Stimulated activated CD4-positive, alpha-beta T cell treated with anti-CD3 and anti-CD28 coated beads, Interleukin-15, amount 100 ng/mL, for 1 hour (primary cell): ENCODE measurements at regions not wholly inside any gene's neighbourhood (a gene's known extent, or its start where the extent isn't known, plus 50 kb on each side); places are given as distances from the start of the nearest gene placed in this dataset.

ENCODE experiments used
- DNase-seq, 2 donors: peaks; one replicate each; pipeline ENCODE4 v3.0.0-alpha.2; 2020; ENCODE audit warnings: low read depth in 1 of 2, low spot score in 1 of 2

DNA sequence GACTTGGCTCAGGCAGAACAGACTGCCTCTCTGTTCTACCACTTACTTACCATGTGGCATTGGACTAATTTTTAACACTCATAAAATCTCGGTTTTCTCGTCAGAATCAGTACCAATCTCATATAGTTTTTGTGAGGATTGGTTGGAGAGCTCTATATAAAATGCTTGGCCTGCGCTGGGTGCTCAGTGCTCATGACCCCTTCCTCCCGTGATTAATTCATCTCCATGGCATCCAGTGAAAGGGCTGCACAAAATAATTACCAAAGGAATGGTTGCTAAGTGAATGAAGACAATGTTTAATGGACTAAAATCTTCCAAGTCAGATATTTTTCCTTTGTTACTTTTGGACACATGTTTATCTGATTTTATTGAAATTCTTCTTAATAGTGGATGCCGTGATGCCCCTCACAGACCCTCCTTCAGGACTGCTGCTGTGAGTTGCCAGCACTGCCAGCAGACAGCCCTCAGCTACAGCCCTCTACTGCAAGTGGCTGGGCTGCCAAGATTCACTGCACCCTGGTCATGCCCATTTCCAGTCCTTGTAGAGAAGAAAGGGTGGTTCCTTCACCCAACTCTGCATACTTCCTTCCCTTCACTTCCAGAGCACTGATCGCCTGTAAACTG is 436.5 kb downstream of the LMO4 start:
- no peak for DNase-seq

DNA sequence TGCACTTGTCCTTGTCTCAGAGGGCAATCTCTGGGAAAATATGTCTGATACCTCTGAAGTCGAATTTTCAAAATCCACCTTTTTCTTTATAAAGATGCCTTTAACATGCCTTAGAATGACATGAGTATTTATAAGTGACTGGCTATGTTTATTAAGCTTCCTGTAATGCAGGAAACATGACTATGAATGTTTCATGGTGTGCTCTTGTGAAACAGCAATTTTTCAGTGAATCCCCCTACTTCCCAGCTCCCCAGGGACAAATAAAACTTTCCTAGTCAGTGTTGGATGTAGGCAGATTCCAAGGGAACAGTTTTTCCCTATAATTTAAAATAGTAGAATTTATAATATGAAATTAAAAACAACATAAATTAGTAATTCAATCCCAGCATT is 437.0 kb downstream of the LMO4 start:
- no peak for DNase-seq

- no peak for DNase-seq
Measured at GRCh38 chr1:87766737-87767136, 438.1 kb downstream of the LMO4 start.

GRCh38 chr1:87778896-87779295 is 450.2 kb downstream of the LMO4 start:
- no peak for DNase-seq

- DNase-seq, result no peak
Measured at GRCh38 chr1:87781554-87781953, 452.9 kb downstream of the LMO4 start.

- DNase-seq, result no peak
Measured at GRCh38 chr1:87783315-87783714, 454.6 kb downstream of the LMO4 start.

- no peak for DNase-seq
Measured at GRCh38 chr1:87785386-87785785, 456.7 kb downstream of the LMO4 start.

- DNase-seq, result no peak
Measured at GRCh38 chr1:87786229-87786628, 457.5 kb downstream of the LMO4 start.

GRCh38 chr1:87786861-87787545 is 458.3 kb downstream of the LMO4 start:
- no peak for DNase-seq

- DNase-seq, result no peak
Measured at GRCh38 chr1:87787551-87787950, 458.9 kb downstream of the LMO4 start.

DNA sequence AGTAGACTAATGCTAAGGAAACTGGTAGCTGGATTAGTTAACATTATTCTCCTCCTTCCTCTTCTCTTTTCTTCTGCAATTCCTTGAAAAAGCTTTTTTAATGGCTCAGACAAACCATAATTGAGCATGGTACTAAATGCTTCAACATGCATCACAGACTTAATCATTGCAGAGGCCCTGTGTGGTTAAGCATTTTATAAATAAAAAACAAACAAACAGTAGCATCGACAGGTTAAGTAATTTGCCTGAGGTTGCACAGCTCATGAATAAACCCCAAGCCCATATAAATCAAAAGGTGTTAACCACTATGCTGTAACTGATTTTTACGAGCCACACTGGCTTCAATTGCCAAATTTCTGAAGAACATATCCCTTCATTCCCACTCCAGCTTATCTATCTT is 462.1 kb downstream of the LMO4 start:
- DNase-seq, result no peak

GRCh38 chr1:87791931-87792740 is 463.5 kb downstream of the LMO4 start:
- no peak for DNase-seq

DNA sequence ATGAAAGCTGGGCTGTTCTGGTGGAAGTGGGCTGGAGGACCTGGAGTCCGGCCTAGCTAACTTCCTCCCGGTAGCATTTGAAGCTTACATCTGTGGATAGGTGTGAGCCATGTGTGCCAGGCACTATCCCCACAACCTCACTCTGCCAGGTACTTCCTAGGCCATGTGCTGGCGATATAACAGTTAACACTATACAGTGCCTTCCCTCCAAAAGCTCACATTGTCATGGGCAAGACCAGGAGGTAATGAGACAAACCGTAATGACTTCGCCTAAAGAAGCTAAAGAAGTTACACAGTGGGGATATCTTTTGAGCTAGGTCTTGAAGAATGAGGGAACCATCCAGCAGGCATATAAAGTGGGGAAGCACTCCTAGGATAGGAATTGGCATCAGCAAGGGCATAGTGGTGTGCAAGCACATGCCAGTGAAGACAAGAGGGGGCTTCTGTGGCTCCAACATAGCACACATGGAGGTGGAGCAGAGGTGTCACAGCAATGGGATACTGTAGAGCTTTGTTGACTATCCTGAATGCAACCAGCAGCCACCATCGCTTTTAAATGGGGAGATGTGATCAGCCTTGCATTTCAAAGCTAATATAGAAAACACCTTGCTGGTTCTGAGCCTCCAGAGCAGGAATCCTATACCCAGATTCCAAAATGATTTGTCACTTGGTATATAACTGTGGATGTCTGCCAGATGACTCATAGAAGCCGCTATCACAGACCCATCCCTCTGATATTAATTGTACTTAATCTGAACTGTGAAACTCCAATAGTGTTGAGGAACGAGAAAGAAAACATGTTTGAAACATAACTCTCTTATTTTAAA is 466.3 kb downstream of the LMO4 start:
- no peak for DNase-seq

DNA sequence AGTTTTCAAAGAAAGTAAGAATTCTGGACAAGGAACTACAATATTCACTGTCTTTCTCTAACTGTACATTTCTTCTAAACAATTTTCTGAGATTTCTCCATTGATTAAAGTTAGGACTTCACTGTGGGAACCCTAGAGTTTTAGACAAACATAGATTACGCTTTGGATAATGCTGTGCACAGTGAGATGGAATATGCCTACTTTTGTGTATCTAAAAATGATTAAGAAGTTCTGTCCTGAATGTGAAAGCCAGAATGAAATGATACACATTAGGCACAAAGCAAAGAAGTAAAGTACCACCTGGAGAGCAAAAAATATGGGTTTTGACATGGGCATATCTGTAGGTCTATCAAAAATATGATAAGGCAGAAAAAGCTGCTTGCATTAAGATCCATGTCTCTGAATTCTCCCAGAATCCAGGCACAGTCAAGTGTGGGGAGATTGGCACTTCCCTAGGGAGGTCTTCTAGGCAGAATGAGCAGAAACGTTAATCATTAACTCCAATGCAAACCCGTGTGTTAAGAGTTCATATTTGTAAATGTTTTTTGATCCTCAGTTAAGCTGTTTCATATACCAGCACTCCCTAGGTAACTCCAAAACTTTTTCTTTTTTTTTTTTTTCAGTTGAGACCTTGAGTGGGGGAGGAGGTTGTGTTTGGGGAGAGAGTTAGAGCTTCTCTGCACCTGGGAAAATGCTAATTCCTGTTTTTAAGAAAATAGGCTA is 467.1 kb downstream of the LMO4 start:
- no peak for DNase-seq

- DNase-seq, result no peak
Measured at GRCh38 chr1:87796471-87796901, 467.8 kb downstream of the LMO4 start.

DNA sequence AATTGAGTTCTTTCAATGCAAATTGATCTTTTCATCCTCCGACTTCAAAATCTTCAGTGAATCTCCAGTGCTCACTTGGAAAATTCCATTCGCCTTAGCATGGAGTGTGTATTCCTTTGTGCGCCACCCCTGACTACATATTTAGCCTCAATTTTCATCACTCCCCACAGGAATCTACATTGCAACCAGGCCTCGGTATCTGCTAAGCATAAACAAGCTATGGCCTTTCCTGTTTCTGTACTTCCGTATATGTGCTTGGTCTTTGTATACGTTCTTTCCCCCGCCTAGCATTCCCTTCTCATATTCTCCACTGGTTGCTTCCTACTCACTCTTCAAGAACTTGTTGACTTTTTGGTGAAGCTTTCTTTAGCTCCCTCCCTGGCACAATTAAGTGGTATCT is 470.8 kb downstream of the LMO4 start:
- DNase-seq, result no peak

- DNase-seq, result no peak
Measured at GRCh38 chr1:87800006-87800405, 471.3 kb downstream of the LMO4 start.

DNA sequence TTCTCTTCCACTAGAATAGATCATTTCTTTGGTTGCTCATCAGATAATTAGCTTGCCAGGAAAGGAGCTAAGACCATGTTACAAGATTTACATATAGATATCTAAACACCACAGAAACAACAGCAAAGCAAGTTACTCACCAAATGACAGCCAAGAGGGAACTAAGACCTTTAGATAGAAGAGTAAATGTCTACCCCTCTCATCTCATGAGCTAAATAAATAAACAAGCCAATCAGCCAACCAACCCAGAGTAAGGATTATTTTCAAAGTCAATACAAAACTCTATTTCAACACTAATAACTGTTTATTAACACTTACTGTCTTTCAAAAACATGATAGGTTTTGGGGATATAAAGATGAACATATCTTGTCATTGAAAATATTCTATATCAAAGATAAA is 474.7 kb downstream of the LMO4 start:
- DNase-seq, result no peak

- DNase-seq, result no peak
Measured at GRCh38 chr1:87804128-87804527, 475.4 kb downstream of the LMO4 start.

DNA sequence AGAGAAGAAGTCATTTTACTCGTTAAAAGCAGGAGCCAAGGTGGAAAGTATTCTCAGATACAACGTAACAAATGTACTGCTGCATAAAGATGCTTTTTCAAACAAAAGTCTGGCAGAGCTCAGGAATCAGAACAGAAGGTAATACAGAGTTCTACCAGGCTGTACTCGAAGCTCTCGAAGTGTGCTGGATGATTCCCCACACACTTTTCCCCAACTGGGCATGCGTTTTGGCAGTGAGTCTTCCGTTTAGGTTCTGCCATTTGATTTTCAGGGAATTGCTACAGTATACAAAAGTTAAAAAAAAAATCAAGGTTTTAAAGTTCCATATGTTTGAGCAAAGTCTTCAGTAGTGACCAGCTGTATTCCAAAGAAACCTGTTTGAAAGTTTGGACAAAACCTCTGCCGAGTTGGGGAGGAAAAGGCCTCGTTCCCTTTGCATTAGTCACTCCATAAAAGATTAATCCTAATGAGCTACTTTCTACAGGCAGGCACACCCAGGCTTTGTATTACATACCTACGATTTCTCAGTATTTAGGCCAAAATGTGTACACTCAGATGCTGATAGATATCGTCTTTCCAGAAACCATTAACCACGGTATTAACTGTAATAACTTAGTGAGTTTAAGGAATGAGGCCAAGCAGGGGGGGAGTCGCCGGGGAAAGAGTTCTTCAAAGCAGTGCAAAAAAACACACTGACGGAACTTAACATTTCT is 477.1 kb downstream of the LMO4 start:
- DNase-seq, result no peak
